Body of pancreas (tissue), 4 donors: ENCODE measurements at regions not wholly inside any gene's neighbourhood (a gene's known extent, or its start where the extent isn't known, plus 50 kb on each side); places are given as distances from the start of the nearest gene placed in this dataset.

Source experiments
- CTCF ChIP-seq, 7 experiments: fragments of 450-650 bp in 4 of 7; fragments of 200-600 bp in 3 of 7; sonication (generic) in 3 of 7; IDR thresholded peaks; one replicate each; pipeline ENCODE4 v1.5.1; 2016 to 2019; ENCODE audit warnings: antibody characterized with exemption in 7 of 7
- POLR2A ChIP-seq, 3 donors: fragments of 450-650 bp; IDR thresholded peaks; one replicate each; pipeline ENCODE4 v1.6.1; 2016; ENCODE audit warnings: antibody characterized with exemption in 3 of 3, mild to moderate bottlenecking in 2 of 3

- no peak for TF ChIP-seq POLR2A (IDR thresholded peaks at IDR 0.05)
- no peak for TF ChIP-seq CTCF (IDR thresholded peaks at IDR 0.05)
Observed at GRCh38 chr4:188737251-188738002, 598.2 kb downstream of the TRIML1 start.
